Uterus (tissue), 2 donors: ENCODE measurements at regions not wholly inside any gene's neighbourhood (a gene's known extent, or its start where the extent isn't known, plus 50 kb on each side); places are given as distances from the start of the nearest gene placed in this dataset.

Experiments used
- POLR2A ChIP-seq, 2 donors: fragments of 450-650 bp; IDR thresholded peaks; one replicate each; pipeline ENCODE4 v1.6.1; 2016; ENCODE audit warnings: antibody characterized with exemption in 2 of 2, mild to moderate bottlenecking in 1 of 2, moderate library complexity in 1 of 2
- TF ChIP-seq, protein P1 (sequence below), 4 experiments: fragments of 200-600 bp in 2 of 4; fragments of 450-650 bp in 2 of 4; sonication (generic) in 2 of 4; IDR thresholded peaks; one replicate each; pipeline ENCODE4 v1.5.1; 2016 to 2019; ENCODE audit warnings: antibody characterized with exemption in 4 of 4, mild to moderate bottlenecking in 2 of 4, moderate library complexity in 1 of 4

DNA sequence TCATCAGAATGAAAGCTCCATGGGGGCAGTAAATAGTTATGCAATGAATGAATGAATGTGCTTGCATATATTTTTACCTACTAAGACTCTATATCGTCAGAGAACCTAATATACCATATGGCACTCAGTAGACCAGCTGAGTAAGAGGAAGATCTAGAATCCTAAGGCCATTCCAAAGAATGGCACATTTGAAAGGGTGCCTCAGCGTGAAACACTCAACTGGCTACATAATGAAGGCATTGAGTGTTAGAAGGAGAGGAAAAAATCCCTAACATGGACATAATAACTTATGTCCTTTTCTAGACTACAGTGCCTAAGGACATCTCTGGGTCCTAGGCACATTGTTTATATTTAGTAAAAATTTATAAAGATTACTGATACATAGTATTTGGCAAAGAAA, 61.7 kb upstream of the ARID2 start:
- TF ChIP-seq POLR2A (IDR thresholded peaks at IDR 0.05) = no peak
- TF ChIP-seq, protein P1, sequence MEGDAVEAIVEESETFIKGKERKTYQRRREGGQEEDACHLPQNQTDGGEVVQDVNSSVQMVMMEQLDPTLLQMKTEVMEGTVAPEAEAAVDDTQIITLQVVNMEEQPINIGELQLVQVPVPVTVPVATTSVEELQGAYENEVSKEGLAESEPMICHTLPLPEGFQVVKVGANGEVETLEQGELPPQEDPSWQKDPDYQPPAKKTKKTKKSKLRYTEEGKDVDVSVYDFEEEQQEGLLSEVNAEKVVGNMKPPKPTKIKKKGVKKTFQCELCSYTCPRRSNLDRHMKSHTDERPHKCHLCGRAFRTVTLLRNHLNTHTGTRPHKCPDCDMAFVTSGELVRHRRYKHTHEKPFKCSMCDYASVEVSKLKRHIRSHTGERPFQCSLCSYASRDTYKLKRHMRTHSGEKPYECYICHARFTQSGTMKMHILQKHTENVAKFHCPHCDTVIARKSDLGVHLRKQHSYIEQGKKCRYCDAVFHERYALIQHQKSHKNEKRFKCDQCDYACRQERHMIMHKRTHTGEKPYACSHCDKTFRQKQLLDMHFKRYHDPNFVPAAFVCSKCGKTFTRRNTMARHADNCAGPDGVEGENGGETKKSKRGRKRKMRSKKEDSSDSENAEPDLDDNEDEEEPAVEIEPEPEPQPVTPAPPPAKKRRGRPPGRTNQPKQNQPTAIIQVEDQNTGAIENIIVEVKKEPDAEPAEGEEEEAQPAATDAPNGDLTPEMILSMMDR (IDR thresholded peaks at IDR 0.05) = no peak
